HG02852 (cell line): ENCODE measurements at regions not wholly inside any gene's neighbourhood (a gene's known extent, or its start where the extent isn't known, plus 50 kb on each side); places are given as distances from the start of the nearest gene placed in this dataset.

Experiments used
- ATAC-seq: cut with Tn5 transposase; IDR thresholded peaks from one replicate; pipeline ENCODE4 v1.9.1; 2021; ENCODE audit warnings: mild to moderate bottlenecking, moderate library complexity; ENCODE audit not compliant: unreplicated experiment

DNA sequence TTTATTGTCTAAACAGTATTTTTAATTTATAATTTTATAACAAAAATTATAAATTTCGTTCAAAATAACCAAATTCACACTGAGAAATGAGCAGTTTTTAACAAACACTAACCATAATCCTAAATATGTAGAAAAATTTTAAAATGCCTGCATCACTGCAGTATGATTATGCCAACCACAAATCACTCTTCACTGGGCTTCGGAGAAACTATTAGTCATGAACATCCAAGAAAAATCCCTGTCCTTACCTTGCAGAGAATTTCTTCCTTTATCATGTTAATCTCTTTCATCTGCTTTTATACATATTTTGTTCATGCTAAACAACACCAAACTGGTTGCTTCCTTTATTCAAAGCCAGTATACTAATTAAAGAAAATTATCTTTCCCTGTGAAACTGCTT, 511.0 kb upstream of the ALCAM start:
- no peak for ATAC-seq

DNA sequence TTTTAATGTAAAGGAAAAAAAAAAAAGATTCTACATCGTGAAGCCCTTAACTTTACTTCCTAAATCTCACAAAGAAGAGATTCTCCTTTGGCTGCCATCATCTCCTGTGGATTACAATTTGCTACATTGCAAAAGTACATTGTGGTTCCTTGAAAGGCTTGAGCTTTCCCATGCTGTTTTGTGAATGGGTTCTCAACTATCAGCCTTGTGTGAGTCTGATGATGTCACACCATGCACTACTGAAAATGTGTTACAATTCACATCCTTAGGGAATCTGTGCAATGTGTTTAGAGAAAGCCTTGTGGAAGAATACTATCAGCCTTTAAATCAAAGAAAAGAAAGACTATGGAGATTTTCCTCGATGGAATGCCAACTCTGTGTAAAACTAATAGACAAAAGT, 510.0 kb upstream of the ALCAM start:
- no peak for ATAC-seq

GRCh38 chr3:104868291-104868690, 498.4 kb upstream of the ALCAM start:
- no peak for ATAC-seq

GRCh38 chr3:104870276-104870675, 496.4 kb upstream of the ALCAM start:
- ATAC-seq, result no peak

- ATAC-seq, result no peak
Measured at GRCh38 chr3:104873331-104873730, 493.4 kb upstream of the ALCAM start.

- ATAC-seq, result no peak
Measured at GRCh38 chr3:104878395-104878794, 488.3 kb upstream of the ALCAM start.

DNA sequence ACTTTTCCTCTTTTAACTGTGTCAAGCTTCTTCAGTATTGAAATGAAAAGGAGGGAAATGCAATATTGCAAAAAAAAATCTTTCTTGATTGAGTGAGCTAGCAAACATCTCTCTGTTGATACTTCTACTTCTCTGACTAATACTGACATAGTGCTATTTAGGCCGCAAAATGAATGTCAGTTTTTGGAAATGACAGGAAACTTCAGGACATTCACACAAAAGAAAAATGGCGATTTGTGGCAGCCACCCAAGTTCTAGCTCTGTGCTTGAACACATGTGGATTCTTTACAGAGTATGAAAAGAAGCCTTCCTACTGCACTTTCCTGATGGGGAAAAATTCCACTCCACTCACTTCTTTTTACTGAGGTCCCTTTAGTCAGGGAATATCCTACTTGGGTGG, 486.8 kb upstream of the ALCAM start:
- no peak for ATAC-seq

DNA sequence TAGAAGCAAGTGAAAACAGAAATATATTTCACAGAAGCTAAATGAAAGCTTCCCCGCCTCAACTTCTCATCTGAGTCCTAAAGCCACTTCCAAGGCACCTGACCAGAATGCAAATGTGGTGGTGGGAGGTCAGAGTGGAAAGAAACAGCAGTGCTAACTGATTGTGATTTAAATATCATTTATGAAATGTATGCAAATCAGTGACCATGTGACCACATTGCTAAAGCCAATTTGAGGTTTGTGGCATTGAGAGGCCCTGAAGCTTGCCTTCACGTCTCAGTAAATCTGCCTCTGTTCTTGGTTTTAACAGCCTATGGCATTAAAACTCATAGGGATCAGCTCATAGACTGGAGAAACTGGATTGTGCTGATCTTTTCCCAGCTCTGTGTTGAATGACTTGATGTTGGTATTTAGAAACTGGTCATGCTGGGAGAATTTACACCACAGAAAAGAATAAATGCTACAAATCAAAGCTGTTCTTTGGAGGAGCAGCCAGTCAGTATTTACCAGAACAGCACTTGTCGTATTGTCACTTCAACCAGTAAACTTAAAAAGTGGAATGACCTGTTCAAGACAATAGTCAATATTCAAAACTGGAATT, 481.4 kb upstream of the ALCAM start:
- peak; percentile 58 for ATAC-seq

DNA sequence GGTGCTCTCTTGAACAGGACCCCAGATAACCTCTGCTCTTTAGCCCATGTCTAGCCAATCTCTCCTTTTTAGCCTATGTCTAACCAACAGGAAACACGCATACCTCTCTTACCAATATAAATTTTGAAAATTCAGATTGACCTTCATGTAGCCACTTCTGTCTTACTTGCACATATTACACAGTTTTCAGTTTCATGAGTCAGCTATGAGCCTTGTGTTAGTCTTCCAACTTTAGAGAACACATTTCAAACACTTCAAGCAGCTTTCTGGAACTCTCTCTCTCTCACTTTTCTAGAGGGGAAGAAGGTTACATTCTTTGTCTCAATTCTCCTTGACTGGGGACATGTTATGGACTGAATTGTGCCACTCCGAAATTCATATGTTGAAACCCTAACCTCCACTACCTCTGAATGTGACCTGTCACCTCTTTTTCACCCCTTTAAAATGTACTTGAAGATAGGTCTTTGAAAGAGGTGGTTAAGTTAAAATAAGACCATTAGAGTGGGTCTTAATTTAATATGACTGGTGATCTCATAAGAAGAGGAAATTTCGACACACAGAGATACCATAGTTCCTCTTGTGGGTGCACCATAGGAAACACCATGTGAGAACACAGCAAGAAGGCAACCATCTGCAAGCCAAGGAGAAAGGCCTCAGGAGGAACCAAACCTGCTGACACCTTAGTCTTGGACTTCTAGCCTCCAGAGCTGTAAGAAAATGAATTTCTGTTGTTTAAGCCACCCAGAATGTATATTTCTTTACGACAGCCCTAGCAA, 480.3 kb upstream of the ALCAM start:
- peak; percentile 43 for ATAC-seq

DNA sequence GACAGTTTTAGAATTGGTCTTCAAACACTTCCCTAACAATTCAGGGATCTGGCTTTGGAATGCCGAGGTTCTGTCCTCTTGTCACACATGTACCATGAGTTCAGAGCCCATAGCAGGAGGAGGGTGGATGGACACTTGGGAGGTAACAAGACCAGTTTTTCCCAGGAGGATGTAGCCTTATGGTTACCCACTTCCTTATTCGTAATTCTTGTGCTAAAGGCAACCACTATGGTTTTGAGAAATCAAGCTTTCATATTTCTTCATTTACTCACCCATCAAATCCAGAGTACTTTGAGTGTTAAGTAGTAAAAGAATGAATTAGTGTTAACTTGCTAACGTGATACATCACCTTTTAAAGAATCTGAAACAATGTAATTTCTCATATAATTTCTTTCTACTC, 479.6 kb upstream of the ALCAM start:
- ATAC-seq, result no peak

- ATAC-seq, result no peak
Measured at GRCh38 chr3:104887619-104888018, 479.1 kb upstream of the ALCAM start.

- no peak for ATAC-seq
Measured at GRCh38 chr3:104892044-104892443, 474.7 kb upstream of the ALCAM start.

DNA sequence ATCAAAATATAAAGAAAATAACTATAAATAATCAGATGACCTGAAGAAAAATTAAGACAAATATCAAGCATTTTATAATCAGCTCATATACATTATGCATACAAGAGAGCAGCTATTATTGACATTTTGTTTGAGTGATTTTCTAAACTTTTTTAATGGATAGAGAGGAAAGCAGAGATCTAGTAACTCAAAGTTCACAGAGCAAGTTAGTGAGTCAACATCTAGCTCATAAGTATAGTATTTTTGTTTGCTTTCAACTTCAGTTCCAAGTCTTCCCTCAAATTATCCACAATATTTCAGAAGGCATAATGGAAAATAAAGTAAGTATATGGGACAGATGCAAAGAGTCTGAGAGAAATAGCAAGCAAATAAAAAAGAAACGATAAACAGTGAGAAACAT, 470.1 kb upstream of the ALCAM start:
- no peak for ATAC-seq

DNA sequence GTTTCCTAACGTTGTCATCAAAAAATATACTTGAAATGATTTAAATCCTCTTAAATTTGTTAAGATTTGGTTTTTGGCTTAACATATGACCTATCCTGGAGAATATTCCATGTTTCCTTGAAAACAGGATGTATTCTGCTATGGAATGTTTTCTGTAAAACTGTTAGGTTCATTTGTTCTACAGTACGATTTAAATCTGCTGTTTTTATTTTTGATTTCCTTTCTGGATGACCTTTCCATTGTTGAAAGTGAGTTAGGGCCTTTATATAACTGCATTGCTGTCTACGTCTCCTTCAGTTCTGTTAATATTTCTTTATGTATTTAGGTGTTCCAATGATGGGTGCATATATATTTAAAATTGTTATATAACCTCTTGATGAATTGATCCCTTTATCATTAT, 465.3 kb upstream of the ALCAM start:
- no peak for ATAC-seq

GRCh38 chr3:104903064-104903463, 463.6 kb upstream of the ALCAM start:
- ATAC-seq, result no peak

GRCh38 chr3:104906001-104906639, 460.6 kb upstream of the ALCAM start:
- no peak for ATAC-seq

DNA sequence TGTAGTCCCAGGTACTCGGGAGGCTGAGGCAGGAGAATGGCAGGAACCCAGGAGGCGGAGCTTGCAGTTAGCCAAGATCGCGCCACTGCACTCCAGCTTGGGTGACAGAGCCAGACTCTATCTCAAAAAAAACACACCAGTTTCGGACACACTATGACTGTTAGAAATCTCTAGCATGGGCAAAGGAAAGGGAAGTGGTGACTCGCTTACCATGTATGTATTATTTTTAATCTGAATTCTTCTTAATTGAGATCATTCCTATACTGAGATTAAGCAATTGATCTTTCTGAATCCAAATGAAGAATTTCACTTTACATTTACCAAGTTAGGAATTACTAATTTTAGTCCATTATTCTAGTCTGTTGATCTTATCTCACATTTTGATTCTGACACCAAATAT, 459.2 kb upstream of the ALCAM start:
- no peak for ATAC-seq

GRCh38 chr3:104908761-104909160, 457.9 kb upstream of the ALCAM start:
- no peak for ATAC-seq

DNA sequence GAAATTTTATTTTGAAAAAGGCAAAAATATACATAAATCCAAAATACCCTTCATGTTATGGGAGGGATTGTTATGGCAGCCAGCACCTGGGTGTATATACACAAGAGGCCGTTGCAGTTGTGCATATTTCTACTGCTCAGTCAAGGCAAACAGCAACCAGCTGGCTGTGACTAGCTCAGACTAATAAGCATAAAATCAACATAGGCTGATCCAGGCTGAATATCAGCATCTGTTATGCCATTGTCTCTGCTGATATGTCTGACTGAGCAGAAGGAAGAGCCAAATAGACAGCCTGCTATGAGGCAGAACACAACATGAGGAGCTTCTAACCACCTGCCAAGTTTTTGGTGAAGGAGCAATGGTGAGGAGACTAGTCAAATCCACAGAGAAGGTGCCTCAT, 457.5 kb upstream of the ALCAM start:
- ATAC-seq, result no peak

DNA sequence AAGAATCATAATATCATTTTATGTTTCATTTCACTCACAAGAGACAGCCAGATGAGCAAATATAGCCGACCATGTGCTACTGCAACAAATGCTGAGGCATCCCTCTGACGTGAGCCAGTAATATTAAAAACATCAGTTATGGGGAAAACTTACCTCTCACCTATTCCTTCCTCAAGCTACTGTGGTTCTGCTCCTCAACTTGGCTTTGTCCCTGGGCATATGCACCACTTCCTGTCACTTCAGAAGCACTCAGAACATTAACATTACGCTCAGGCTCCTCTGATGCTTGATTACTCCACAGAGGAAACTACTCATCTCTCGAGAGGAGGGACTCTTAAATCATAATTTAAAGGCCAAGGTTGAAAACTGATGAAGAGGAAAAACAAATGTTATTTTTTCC, 457.0 kb upstream of the ALCAM start:
- ATAC-seq, result no peak

DNA sequence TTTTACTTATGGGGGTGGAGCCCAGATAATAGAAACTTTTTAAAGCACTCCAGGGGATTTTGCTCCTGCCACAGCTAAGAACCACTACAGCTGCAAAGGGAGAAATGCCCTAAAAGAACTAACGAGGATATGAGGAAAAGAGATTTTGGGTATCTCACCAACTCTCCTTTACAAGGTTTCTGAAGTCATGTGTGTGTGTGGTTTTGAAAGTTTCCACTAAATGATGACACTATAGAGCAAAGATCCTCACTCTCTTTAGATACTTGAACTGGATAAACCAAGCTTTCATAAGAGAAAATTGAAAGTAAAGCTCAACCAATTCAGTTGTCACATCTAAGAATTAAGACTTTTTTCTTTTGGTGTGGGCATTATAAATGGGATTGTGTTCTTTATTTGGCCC, 455.3 kb upstream of the ALCAM start:
- ATAC-seq, result no peak

DNA sequence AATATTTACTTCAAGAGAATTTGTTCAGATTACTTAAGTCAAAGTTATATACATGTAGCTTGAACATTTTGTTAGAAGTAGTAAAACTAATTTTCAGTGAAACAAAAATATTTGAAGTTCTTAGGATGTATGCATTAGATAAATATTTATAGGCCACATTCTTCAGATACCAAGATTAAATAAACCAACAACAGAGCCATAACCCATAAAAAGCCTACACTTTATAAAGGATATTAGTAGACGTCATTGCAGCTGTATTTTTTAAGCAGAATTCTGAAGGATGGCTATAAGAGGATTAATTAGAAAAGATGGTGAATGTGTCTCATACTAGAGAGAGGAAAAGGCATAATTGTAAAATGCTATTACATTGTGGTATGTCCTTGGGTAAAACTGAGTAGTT, 449.7 kb upstream of the ALCAM start:
- no peak for ATAC-seq
